Fibroblast of mammary gland (primary cell): ENCODE measurements at regions not wholly inside any gene's neighbourhood (a gene's known extent, or its start where the extent isn't known, plus 50 kb on each side); places are given as distances from the start of the nearest gene placed in this dataset.
A peak's percentile ranks its signal among the peaks of the same experiment; 100 is the strongest.

Experiments
- DNase-seq: peaks from one replicate; pipeline ENCODE4 v3.0.0-alpha.2; 2010; ENCODE audit warnings: low read depth
- H3K4me3 ChIP-seq: 2 replicates; pipeline ENCODE4 v1.5.1; 2011; ENCODE audit warnings: low read depth, mild to moderate bottlenecking, low read length, moderate library complexity; ENCODE audit not compliant: control insufficient read depth
- TF ChIP-seq, protein P1 (sequence below): conservative IDR thresholded peaks from 2 replicates; pipeline ENCODE4 v1.5.1; 2011; ENCODE audit warnings: low read depth, low read length, inconsistent platforms; ENCODE audit not compliant: control insufficient read depth, insufficient read depth

DNA sequence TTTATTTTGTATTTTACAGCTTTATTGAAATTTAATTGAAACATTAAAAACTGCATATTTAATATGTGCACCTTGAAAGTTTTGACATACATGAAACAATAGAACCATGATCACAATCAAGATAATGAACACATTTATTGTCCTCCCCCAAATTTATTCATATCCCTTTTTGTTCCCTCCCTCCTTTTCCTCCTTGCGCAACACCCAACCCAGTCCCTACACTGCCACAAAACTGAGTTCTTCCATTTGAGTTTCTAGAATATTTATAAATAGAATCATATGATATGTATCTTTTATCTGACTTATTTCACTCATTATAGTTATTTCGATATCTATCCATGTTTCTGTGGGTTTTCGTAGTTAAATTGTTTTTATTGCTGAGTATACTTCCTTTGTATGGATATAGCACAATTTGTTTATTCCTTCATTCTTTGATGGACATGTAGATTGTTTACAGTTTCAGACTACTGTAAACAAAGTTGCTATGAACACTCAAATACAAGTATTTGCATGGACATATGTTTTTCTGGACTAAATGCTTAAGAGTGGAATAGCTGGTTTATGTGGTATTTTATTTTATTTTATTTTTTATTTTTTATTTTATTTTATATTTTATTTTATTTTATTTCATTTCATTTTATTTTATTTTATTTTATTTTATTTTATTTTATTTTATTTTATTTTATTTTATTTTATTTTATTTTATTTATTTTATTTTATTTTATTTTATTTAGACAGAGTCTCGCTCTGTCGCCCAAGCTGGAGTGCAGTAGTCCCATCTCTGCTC is 359.1 kb downstream of the SLC6A15 start:
- H3K4me3 ChIP-seq = no peak overlapping the region
- TF ChIP-seq, protein P1, sequence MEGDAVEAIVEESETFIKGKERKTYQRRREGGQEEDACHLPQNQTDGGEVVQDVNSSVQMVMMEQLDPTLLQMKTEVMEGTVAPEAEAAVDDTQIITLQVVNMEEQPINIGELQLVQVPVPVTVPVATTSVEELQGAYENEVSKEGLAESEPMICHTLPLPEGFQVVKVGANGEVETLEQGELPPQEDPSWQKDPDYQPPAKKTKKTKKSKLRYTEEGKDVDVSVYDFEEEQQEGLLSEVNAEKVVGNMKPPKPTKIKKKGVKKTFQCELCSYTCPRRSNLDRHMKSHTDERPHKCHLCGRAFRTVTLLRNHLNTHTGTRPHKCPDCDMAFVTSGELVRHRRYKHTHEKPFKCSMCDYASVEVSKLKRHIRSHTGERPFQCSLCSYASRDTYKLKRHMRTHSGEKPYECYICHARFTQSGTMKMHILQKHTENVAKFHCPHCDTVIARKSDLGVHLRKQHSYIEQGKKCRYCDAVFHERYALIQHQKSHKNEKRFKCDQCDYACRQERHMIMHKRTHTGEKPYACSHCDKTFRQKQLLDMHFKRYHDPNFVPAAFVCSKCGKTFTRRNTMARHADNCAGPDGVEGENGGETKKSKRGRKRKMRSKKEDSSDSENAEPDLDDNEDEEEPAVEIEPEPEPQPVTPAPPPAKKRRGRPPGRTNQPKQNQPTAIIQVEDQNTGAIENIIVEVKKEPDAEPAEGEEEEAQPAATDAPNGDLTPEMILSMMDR = no peak
- DNase-seq = no peak

GRCh38 chr12:84551373-84551772 is 361.2 kb downstream of the SLC6A15 start:
- DNase-seq = no peak

GRCh38 chr12:84550518-84550917 is 362.1 kb downstream of the SLC6A15 start:
- TF ChIP-seq, protein P1 = no peak
- no peak for DNase-seq
- H3K4me3 ChIP-seq = no peak overlapping the region

More at GRCh38 chr12:84551373-84551772, 361.2 kb downstream of the SLC6A15 start:
- no peak overlapping the region for H3K4me3 ChIP-seq
- TF ChIP-seq, protein P1 = no peak

- TF ChIP-seq, protein P1 = no peak
- DNase-seq = no peak
- no peak overlapping the region for H3K4me3 ChIP-seq
Observed at GRCh38 chr12:84542289-84542688, 370.3 kb downstream of the SLC6A15 start.

DNA sequence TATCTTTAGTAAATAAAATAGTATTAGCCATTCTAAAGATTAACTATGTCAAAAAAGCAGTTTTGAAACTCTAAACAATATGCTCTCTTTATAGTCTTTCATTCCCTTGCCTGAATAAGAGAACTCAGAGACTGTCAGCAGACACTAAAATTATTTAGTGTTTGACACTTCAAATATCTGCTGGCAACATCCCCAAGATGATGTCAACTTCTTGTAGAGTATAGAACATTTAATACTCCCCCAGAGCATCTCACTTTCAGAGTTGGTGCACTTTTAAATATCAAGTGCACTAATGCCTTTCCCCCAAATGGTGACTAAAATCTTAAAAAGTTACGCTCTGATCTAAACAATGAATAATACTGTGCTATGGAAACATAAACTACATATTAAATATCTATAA is 374.9 kb downstream of the SLC6A15 start:
- TF ChIP-seq, protein P1 = no peak
- DNase-seq = no peak
- no peak overlapping the region for H3K4me3 ChIP-seq

DNA sequence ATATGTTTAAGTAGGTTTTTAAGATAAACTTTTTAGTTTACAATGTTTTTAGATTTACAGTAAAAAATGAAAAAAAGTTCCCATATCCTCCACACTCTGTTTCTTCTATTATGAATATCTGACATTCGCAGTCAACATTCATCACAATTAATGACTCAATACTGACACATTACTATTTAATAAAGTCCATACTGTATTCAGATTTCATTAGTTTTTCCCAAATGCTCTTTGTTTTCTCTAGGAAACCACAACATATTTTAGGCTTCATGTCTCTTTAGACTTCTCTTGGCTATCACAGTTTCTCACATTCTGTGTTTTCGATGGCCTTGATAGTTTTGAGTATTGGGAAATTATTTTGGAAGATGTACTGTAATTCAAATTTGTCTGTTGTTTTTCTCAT is 399.8 kb downstream of the SLC6A15 start:
- TF ChIP-seq, protein P1 = no peak
- H3K4me3 ChIP-seq = no peak overlapping the region
- DNase-seq = peak; percentile 34

- DNase-seq = no peak
- TF ChIP-seq, protein P1 = no peak
- H3K4me3 ChIP-seq = no peak overlapping the region
Observed at GRCh38 chr12:84508851-84509260, 403.7 kb downstream of the SLC6A15 start.
